Neural cell (in vitro differentiated cells): ENCODE measurements at regions not wholly inside any gene's neighbourhood (a gene's known extent, or its start where the extent isn't known, plus 50 kb on each side); places are given as distances from the start of the nearest gene placed in this dataset.
A peak's percentile ranks its signal among the peaks of the same experiment; 100 is the strongest.

Source experiments
- H2AFZ ChIP-seq: fragments of 200-600, 300-800 bp; sonication (generic), shearing (Covaris generic); 2 replicates; pipeline ENCODE4 v1.6.0; 2014; ENCODE audit warnings: low read depth, mild to moderate bottlenecking, antibody characterized with exemption, low read length, moderate library complexity
- H3F3A ChIP-seq: fragments of 200-600 bp; shearing (Covaris generic); 2 replicates; pipeline ENCODE4 v1.6.1; 2016; ENCODE audit warnings: mild to moderate bottlenecking, moderate library complexity, mixed read lengths, antibody characterized with exemption, low read length; ENCODE audit not compliant: insufficient read depth, poor library complexity, severe bottlenecking
- H3K27ac ChIP-seq: fragments of 200-600, 300-800 bp; sonication (generic), shearing (Covaris generic); 2 replicates; pipeline ENCODE4 v1.5.1; 2014; ENCODE audit warnings: mild to moderate bottlenecking, low read length, moderate library complexity
- H3K27me3 ChIP-seq: fragments of 300-800, 200-600 bp; sonication (generic), shearing (Covaris generic); 2 replicates; pipeline ENCODE4 v1.6.0; 2014; ENCODE audit warnings: mild to moderate bottlenecking, low read depth, low read length, moderate library complexity; ENCODE audit not compliant: insufficient read depth
- H3K36me3 ChIP-seq: fragments of 300-800, 200-600 bp; sonication (generic), shearing (Covaris generic); 2 replicates; pipeline ENCODE4 v1.5.1; 2014; ENCODE audit warnings: mild to moderate bottlenecking, antibody characterized with exemption, low read length, moderate library complexity; ENCODE audit not compliant: insufficient read depth
- H3K4me2 ChIP-seq: fragments of 300-800, 200-600 bp; sonication (generic), shearing (Covaris generic); 2 replicates; pipeline ENCODE4 v1.6.0; 2014; ENCODE audit warnings: mild to moderate bottlenecking, low read length
- H3K4me3 ChIP-seq: fragments of 300-800, 200-600 bp; sonication (generic), shearing (Covaris generic); 2 replicates; pipeline ENCODE4 v1.5.1; 2014; ENCODE audit warnings: mild to moderate bottlenecking, low read length, moderate library complexity
- H3K79me2 ChIP-seq: fragments of 200-600 bp; shearing (Covaris generic); replicated peaks from 2 replicates; pipeline ENCODE4 v1.6.0; 2014; ENCODE audit warnings: mild to moderate bottlenecking, low read length, moderate library complexity; ENCODE audit not compliant: insufficient read depth
- H3K9ac ChIP-seq: fragments of 300-800, 200-600 bp; sonication (generic), shearing (Covaris generic); 2 replicates; pipeline ENCODE4 v1.6.1; 2016; ENCODE audit warnings: mild to moderate bottlenecking, low read length, mixed read lengths
- H3K9me2 ChIP-seq: fragments of 200-600 bp; shearing (Covaris generic); 2 replicates; pipeline ENCODE4 v1.6.1; 2016; ENCODE audit warnings: mild to moderate bottlenecking, low read length, mixed read lengths; ENCODE audit not compliant: insufficient read depth
- H3K9me3 ChIP-seq: fragments of 200-600, 300-800 bp; sonication (generic), shearing (Covaris generic); 2 replicates; pipeline ENCODE4 v1.6.1; 2016; ENCODE audit warnings: mild to moderate bottlenecking, mixed run types, low read length, moderate library complexity, mixed read lengths
- H4K20me1 ChIP-seq: fragments of 200-600 bp; shearing (Covaris generic); 2 replicates; pipeline ENCODE4 v1.6.1; 2016; ENCODE audit warnings: mild to moderate bottlenecking, mixed run types; ENCODE audit not compliant: insufficient read depth
- CTCF ChIP-seq: fragments of 450-650 bp; IDR thresholded peaks from 2 replicates; pipeline ENCODE4 v1.5.1; 2014; ENCODE audit warnings: antibody characterized with exemption, mild to moderate bottlenecking, moderate library complexity; ENCODE audit not compliant: poor library complexity, severe bottlenecking
- EP300 ChIP-seq: fragments of 450-650 bp; conservative IDR thresholded peaks from 2 replicates; pipeline ENCODE4 v1.6.1; 2014; ENCODE audit warnings: antibody characterized with exemption, mild to moderate bottlenecking, moderate library complexity; ENCODE audit not compliant: poor library complexity, severe bottlenecking
- EZH2 ChIP-seq: fragments of 200-600, 300-800 bp; shearing (Covaris generic), sonication (generic); IDR thresholded peaks from 2 replicates; pipeline ENCODE4 v1.6.1; 2014; ENCODE audit warnings: antibody characterized with exemption, low read length, borderline replicate concordance, mild to moderate bottlenecking; ENCODE audit not compliant: insufficient read depth, poor library complexity, severe bottlenecking
- MXI1 ChIP-seq: fragments of 450-650 bp; conservative IDR thresholded peaks from 2 replicates; pipeline ENCODE4 v1.6.1; 2014; ENCODE audit warnings: antibody characterized with exemption, mild to moderate bottlenecking; ENCODE audit not compliant: poor library complexity, severe bottlenecking
- POLR2AphosphoS5 ChIP-seq: IDR thresholded peaks from 2 replicates; pipeline ENCODE4 v1.6.1; 2012
- RAD21 ChIP-seq: fragments of 450-650 bp; conservative IDR thresholded peaks from 2 replicates; pipeline ENCODE4 v1.6.1; 2014; ENCODE audit warnings: antibody characterized with exemption, mild to moderate bottlenecking, moderate library complexity
- REST ChIP-seq: IDR thresholded peaks from 2 replicates; pipeline ENCODE4 v1.6.1; 2012; ENCODE audit warnings: borderline replicate concordance
- SMC3 ChIP-seq: fragments of 450-650 bp; conservative IDR thresholded peaks from 2 replicates; pipeline ENCODE4 v1.6.1; 2014; ENCODE audit warnings: antibody characterized with exemption, mild to moderate bottlenecking, moderate library complexity; ENCODE audit not compliant: poor library complexity
- TAF1 ChIP-seq: IDR thresholded peaks from 2 replicates; pipeline ENCODE4 v1.6.1; 2012; ENCODE audit warnings: low read depth

GRCh38 chr7:21200503-21200902 is 227.4 kb upstream of the SP4 start:
- peak; percentile 89 for TF ChIP-seq POLR2AphosphoS5
- no peak for TF ChIP-seq MXI1
- TF ChIP-seq SMC3, result no peak
- peak; percentile 88 for TF ChIP-seq REST
- TF ChIP-seq EP300, result peak; percentile 87
- TF ChIP-seq CTCF, result no peak
- no peak for TF ChIP-seq TAF1
- no peak for TF ChIP-seq EZH2
- peak; percentile 18 for TF ChIP-seq RAD21
- H3K27me3 ChIP-seq, result no peaks in the 10 kb centered on the region
- H3K4me3 ChIP-seq, result peak overlapping the region; percentile 25

GRCh38 chr7:21214657-21215056 is 213.2 kb upstream of the SP4 start:
- H3K79me2 ChIP-seq, result no peaks in the 10 kb centered on the region
- no peak overlapping the region for H3K4me3 ChIP-seq
- no peaks in the 10 kb centered on the region for H3K27me3 ChIP-seq
- H3K4me2 ChIP-seq, result no peak overlapping the region
- H3K27ac ChIP-seq, result no peak overlapping the region
- TF ChIP-seq EP300 (no peak), RAD21 (no peak), SMC3 (no peak), CTCF (no peak), POLR2AphosphoS5 (no peak), MXI1 (no peak), REST (no peak), TAF1 (no peak), EZH2 (no peak)
- H4K20me1 ChIP-seq, result no peaks in the 10 kb centered on the region
- no peaks in the 10 kb centered on the region for H3F3A ChIP-seq
- H2AFZ ChIP-seq, result no peak overlapping the region
- no peaks in the 10 kb centered on the region for H3K9me3 ChIP-seq
- no peak overlapping the region for H3K9ac ChIP-seq
- H3K36me3 ChIP-seq, result no peaks in the 10 kb centered on the region
- no peaks in the 10 kb centered on the region for H3K9me2 ChIP-seq

More at GRCh38 chr7:21200503-21200902, 227.4 kb upstream of the SP4 start:
- Histone ChIP-seq H3K9ac (no peak overlapping the region), H4K20me1 (no peaks in the 10 kb centered on the region), H3F3A (no peaks in the 10 kb centered on the region), H3K9me3 (no peaks in the 10 kb centered on the region), H3K27ac (peak overlapping the region; percentile 52), H3K36me3 (no peaks in the 10 kb centered on the region), H2AFZ (no peak overlapping the region), H3K79me2 (no peaks in the 10 kb centered on the region), H3K9me2 (no peaks in the 10 kb centered on the region), H3K4me2 (no peak overlapping the region)
